Upper lobe of left lung (tissue), 6 donors: ENCODE measurements at regions not wholly inside any gene's neighbourhood (a gene's known extent, or its start where the extent isn't known, plus 50 kb on each side); places are given as distances from the start of the nearest gene placed in this dataset.

Experiments used
- ATAC-seq, 2 donors: fragments of 200-7000 bp; cut with Tn5 transposase; one replicate each; pipeline ENCODE4 v1.9.1; 2022; ENCODE audit warnings: mild to moderate bottlenecking in 2 of 2, moderate library complexity in 2 of 2; ENCODE audit not compliant: low FRiP score in 2 of 2
- DNase-seq, 2 donors: peaks; one replicate each; pipeline ENCODE4 v3.0.0-alpha.2; 2019 to 2020
- H3K27ac ChIP-seq, 4 donors: fragments of 200-600 bp; sonication (generic); one replicate each; pipeline ENCODE4 v1.5.1; 2016 to 2019
- H3K27me3 ChIP-seq, 4 donors: fragments of 200-600 bp; sonication (generic); one replicate each; pipeline ENCODE4 v1.5.1; 2017 to 2019
- H3K36me3 ChIP-seq, 4 donors: fragments of 200-600 bp; sonication (generic); one replicate each; pipeline ENCODE4 v1.5.1; 2016 to 2019
- H3K4me1 ChIP-seq, 4 donors: fragments of 200-600 bp; sonication (generic); one replicate each; pipeline ENCODE4 v1.5.1; 2018 to 2019
- H3K4me3 ChIP-seq, 4 donors: fragments of 200-600 bp; sonication (generic); one replicate each; pipeline ENCODE4 v1.5.1; 2017 to 2019; ENCODE audit warnings: mild to moderate bottlenecking in 2 of 4, moderate library complexity in 1 of 4
- H3K9me3 ChIP-seq, 4 donors: fragments of 200-600 bp; sonication (generic); one replicate each; pipeline ENCODE4 v1.5.1; 2018 to 2019
- CTCF ChIP-seq, 6 experiments: fragments of 450-650 bp in 4 of 6; fragments of 200-600 bp in 2 of 6; sonication (generic) in 2 of 6; IDR thresholded peaks; one replicate each; pipeline ENCODE4 v1.5.1; 2016 to 2019; ENCODE audit warnings: antibody characterized with exemption in 6 of 6
- EP300 ChIP-seq, 4 donors: sonication (generic); formaldehyde crosslinking; IDR thresholded peaks; one replicate each; pipeline ENCODE4 v1.5.1; 2017; ENCODE audit warnings: antibody characterized with exemption in 4 of 4, control low read depth in 2 of 4
- POLR2A ChIP-seq, 4 donors: fragments of 450-650 bp; IDR thresholded peaks; one replicate each; pipeline ENCODE4 v1.5.1; 2016 to 2017; ENCODE audit warnings: antibody characterized with exemption in 4 of 4, mild to moderate bottlenecking in 2 of 4
- POLR2AphosphoS5 ChIP-seq, 2 donors: sonication (generic); formaldehyde crosslinking; IDR thresholded peaks; one replicate each; pipeline ENCODE4 v1.5.1; 2017; ENCODE audit warnings: antibody characterized with exemption in 2 of 2
- WGBS, 2 donors: methylation state at CpG; one replicate each; pipeline ENCODE4 v1.1.5; 2017 to 2018; 5-methylcytosine and 5-hydroxymethylcytosine counted together
- donor health status: DM: no; HTN: no; CAD: no; lungs with moderate emphysema.
- donor health status: DM: no; HTN: yes; CAD: no; lungs with severe emphysema.

GRCh38 chr11:103688924-103689323 lies 347.5 kb upstream of the DDI1 start:
- Histone ChIP-seq H3K27ac (no peak overlapping the region), H3K4me3 (no peak overlapping the region), H3K4me1 (no peaks in the 10 kb centered on the region), H3K27me3 (no peaks in the 10 kb centered on the region), H3K9me3 (no peaks in the 10 kb centered on the region), H3K36me3 (no peaks in the 10 kb centered on the region)
- WGBS, 2 donors, result 83 to 88% methylated on average over 3 of the region's 3 CpGs
- no peak for DNase-seq
- no peak for ATAC-seq
- TF ChIP-seq CTCF (IDR thresholded peaks at IDR 0.05) (no peak), POLR2AphosphoS5 (IDR thresholded peaks at IDR 0.05) (no peak), POLR2A (IDR thresholded peaks at IDR 0.05) (no peak), EP300 (IDR thresholded peaks at IDR 0.05) (no peak)

- DNase-seq (no peak), ATAC-seq (no peak)
- H3K27ac ChIP-seq, result no peak overlapping the region
- WGBS, 2 donors, result 41 to 97% methylated on average over 1 of the region's 1 CpG
- H3K4me1 ChIP-seq, result no peaks in the 10 kb centered on the region
- TF ChIP-seq POLR2AphosphoS5 (IDR thresholded peaks at IDR 0.05) (no peak), EP300 (IDR thresholded peaks at IDR 0.05) (no peak), POLR2A (IDR thresholded peaks at IDR 0.05) (no peak), CTCF (IDR thresholded peaks at IDR 0.05) (no peak)
- H3K27me3 ChIP-seq, result no peaks in the 10 kb centered on the region
- H3K36me3 ChIP-seq, result no peaks in the 10 kb centered on the region
- no peaks in the 10 kb centered on the region for H3K9me3 ChIP-seq
- H3K4me3 ChIP-seq, result no peak overlapping the region
Observed at GRCh38 chr11:103690356-103690755, 346.1 kb upstream of the DDI1 start.

- Histone ChIP-seq H3K27me3 (no peaks in the 10 kb centered on the region), H3K4me1 (peaks cover 0 to 1% (median 0%) of the 10 kb centered on the region in 4 donors), H3K36me3 (no peaks in the 10 kb centered on the region), H3K4me3 (no peak overlapping the region), H3K27ac (no peak overlapping the region), H3K9me3 (no peaks in the 10 kb centered on the region)
- no peak for ATAC-seq
- DNase-seq, result no peak
- TF ChIP-seq CTCF (IDR thresholded peaks at IDR 0.05), result no peak
- TF ChIP-seq POLR2A (IDR thresholded peaks at IDR 0.05), result no peak
- TF ChIP-seq EP300 (IDR thresholded peaks at IDR 0.05), result no peak
Observed at GRCh38 chr11:103696123-103696522, 340.3 kb upstream of the DDI1 start.

GRCh38 chr11:103699216-103699615 lies 337.2 kb upstream of the DDI1 start:
- TF ChIP-seq POLR2AphosphoS5 (IDR thresholded peaks at IDR 0.05) (no peak), CTCF (IDR thresholded peaks at IDR 0.05) (no peak), POLR2A (IDR thresholded peaks at IDR 0.05) (no peak), EP300 (IDR thresholded peaks at IDR 0.05) (no peak)
- no peak overlapping the region for H3K27ac ChIP-seq
- DNase-seq (no peak), ATAC-seq (no peak)
- no peak overlapping the region for H3K4me3 ChIP-seq
- H3K36me3 ChIP-seq, result no peaks in the 10 kb centered on the region
- WGBS, 2 donors, result 75 to 90% methylated on average over 3 of the region's 3 CpGs
- H3K9me3 ChIP-seq, result no peaks in the 10 kb centered on the region
- H3K27me3 ChIP-seq, result no peaks in the 10 kb centered on the region
- H3K4me1 ChIP-seq, result peaks cover 0 to 3% (median 0%) of the 10 kb centered on the region in 4 donors

GRCh38 chr11:103699656-103700055 lies 336.8 kb upstream of the DDI1 start:
- DNase-seq (no peak), ATAC-seq (no peak)
- Histone ChIP-seq H3K27ac (no peak overlapping the region), H3K4me3 (no peak overlapping the region), H3K4me1 (peaks cover 0 to 3% (median 0%) of the 10 kb centered on the region in 4 donors), H3K27me3 (no peaks in the 10 kb centered on the region), H3K36me3 (no peaks in the 10 kb centered on the region), H3K9me3 (no peaks in the 10 kb centered on the region)
- TF ChIP-seq POLR2AphosphoS5 (IDR thresholded peaks at IDR 0.05) (no peak), POLR2A (IDR thresholded peaks at IDR 0.05) (no peak)
- WGBS, 2 donors, result 57 to 77% methylated on average over 1 of the region's 1 CpG
